Activated T-helper 1 cell treated with anti-CD3 and anti-CD28 coated beads, Interleukin-12 subunit alpha, Interleukin-12 subunit beta, Interleukin-2, Interleukin-4 antibody, amounts not matched to agents 30 ng/mL and 10 ng/mL and 1 ng/mL, durations not matched to agents 14 hours and 24 hours and 36 hours (primary cell): ENCODE measurements at regions not wholly inside any gene's neighbourhood (a gene's known extent, or its start where the extent isn't known, plus 50 kb on each side); places are given as distances from the start of the nearest gene placed in this dataset.

Source experiments
- DNase-seq: peaks from one replicate; pipeline ENCODE4 v3.0.0; 2021; ENCODE audit warnings: low spot score
- H3K27ac Mint-ChIP-seq: one replicate; pipeline ENCODE4 v1.8.0; 2021; ENCODE audit warnings: mild to moderate bottlenecking, mixed read lengths
- H3K27me3 Mint-ChIP-seq: one replicate; pipeline ENCODE4 v1.8.0; 2022; ENCODE audit warnings: mild to moderate bottlenecking, moderate library complexity, mixed read lengths; ENCODE audit not compliant: insufficient read depth
- H3K36me3 Mint-ChIP-seq: one replicate; pipeline ENCODE4 v1.8.0; 2021; ENCODE audit warnings: low read depth, mixed read lengths
- H3K4me1 Mint-ChIP-seq: one replicate; pipeline ENCODE4 v1.8.0; 2021; ENCODE audit warnings: low read depth, mixed read lengths
- H3K4me3 Mint-ChIP-seq: one replicate; pipeline ENCODE4 v1.8.0; 2021; ENCODE audit warnings: mild to moderate bottlenecking, moderate library complexity, mixed read lengths
- H3K9me3 Mint-ChIP-seq: one replicate; pipeline ENCODE4 v1.8.0; 2021; ENCODE audit warnings: mixed read lengths
- intact Hi-C: fragments of 100-400 bp; cut with micrococcal nuclease; formaldehyde crosslinking; loops from one replicate; pipeline ENCODE4 v1.15.1; 2024

- intact Hi-C loops = no loop called here
- Mint-ChIP-seq H3K27ac (no peak overlapping the region), H3K4me3 (no peak overlapping the region), H3K9me3 (no peaks in the 10 kb centered on the region), H3K36me3 (no peaks in the 10 kb centered on the region), H3K4me1 (peaks cover 10% of the 10 kb centered on the region), H3K27me3 (peaks cover 8% of the 10 kb centered on the region)
- no peak for DNase-seq
Observed at GRCh38 chr12:4099276-4099675, 174.3 kb upstream of the CCND2 start.

GRCh38 chr12:4091016-4091743 lies 182.4 kb upstream of the CCND2 start:
- H3K4me1 Mint-ChIP-seq = peaks cover 11% of the 10 kb centered on the region
- H3K4me3 Mint-ChIP-seq = no peak overlapping the region
- DNase-seq = no peak
- peaks cover 8% of the 10 kb centered on the region for H3K27me3 Mint-ChIP-seq
- H3K9me3 Mint-ChIP-seq = no peaks in the 10 kb centered on the region
- H3K36me3 Mint-ChIP-seq = peaks cover 2% of the 10 kb centered on the region
- no peak overlapping the region for H3K27ac Mint-ChIP-seq
- intact Hi-C loops = no loop called here

GRCh38 chr12:4089956-4090355 lies 183.6 kb upstream of the CCND2 start:
- Mint-ChIP-seq H3K36me3 (peaks cover 2% of the 10 kb centered on the region), H3K27me3 (peaks cover 8% of the 10 kb centered on the region), H3K27ac (no peak overlapping the region), H3K4me1 (peaks cover 12% of the 10 kb centered on the region), H3K9me3 (no peaks in the 10 kb centered on the region), H3K4me3 (no peak overlapping the region)
- DNase-seq = no peak
- intact Hi-C loops = no loop called here

GRCh38 chr12:4089121-4089606 lies 184.4 kb upstream of the CCND2 start:
- DNase-seq = no peak
- Mint-ChIP-seq H3K27ac (no peak overlapping the region), H3K4me1 (peaks cover 12% of the 10 kb centered on the region), H3K9me3 (no peaks in the 10 kb centered on the region), H3K27me3 (peaks cover 11% of the 10 kb centered on the region), H3K36me3 (peaks cover 2% of the 10 kb centered on the region), H3K4me3 (no peak overlapping the region)
- intact Hi-C loops = no loop called here

- Mint-ChIP-seq H3K27me3 (peaks cover 7% of the 10 kb centered on the region), H3K9me3 (no peaks in the 10 kb centered on the region), H3K27ac (no peak overlapping the region), H3K36me3 (peaks cover 2% of the 10 kb centered on the region), H3K4me1 (peaks cover 12% of the 10 kb centered on the region), H3K4me3 (no peak overlapping the region)
- intact Hi-C loops = no loop called here
- no peak for DNase-seq
Observed at GRCh38 chr12:4088451-4088850, 185.1 kb upstream of the CCND2 start.

GRCh38 chr12:4086481-4086880 lies 187.1 kb upstream of the CCND2 start:
- intact Hi-C loops = no loop called here
- no peak for DNase-seq
- H3K27me3 Mint-ChIP-seq = peaks cover 4% of the 10 kb centered on the region
- no peaks in the 10 kb centered on the region for H3K9me3 Mint-ChIP-seq
- H3K4me3 Mint-ChIP-seq = no peak overlapping the region
- H3K27ac Mint-ChIP-seq = peak overlapping the region; percentile 8
- peaks cover 12% of the 10 kb centered on the region for H3K4me1 Mint-ChIP-seq
- H3K36me3 Mint-ChIP-seq = peaks cover 2% of the 10 kb centered on the region

- Mint-ChIP-seq H3K27me3 (peaks cover 4% of the 10 kb centered on the region), H3K27ac (no peak overlapping the region), H3K9me3 (peaks cover under 1% of the 10 kb centered on the region)
Observed at GRCh38 chr12:4084573-4084972, 189.0 kb upstream of the CCND2 start.

GRCh38 chr12:4082809-4083403 lies 190.7 kb upstream of the CCND2 start:
- H3K27me3 Mint-ChIP-seq = peaks cover 6% of the 10 kb centered on the region
- intact Hi-C loops = no loop called here

More at GRCh38 chr12:4084573-4084972, 189.0 kb upstream of the CCND2 start:
- no peak overlapping the region for H3K4me3 Mint-ChIP-seq
- peaks cover 2% of the 10 kb centered on the region for H3K36me3 Mint-ChIP-seq
- H3K4me1 Mint-ChIP-seq = peaks cover 7% of the 10 kb centered on the region
- no peak for DNase-seq
- intact Hi-C loops = no loop called here

GRCh38 chr12:4080213-4080612 lies 193.3 kb upstream of the CCND2 start:
- Mint-ChIP-seq H3K9me3 (peaks cover 15% of the 10 kb centered on the region), H3K27ac (no peak overlapping the region), H3K4me3 (no peak overlapping the region), H3K4me1 (no peaks in the 10 kb centered on the region), H3K36me3 (peaks cover 2% of the 10 kb centered on the region), H3K27me3 (peaks cover 11% of the 10 kb centered on the region)
- intact Hi-C loops = no loop called here
- DNase-seq = no peak

More at GRCh38 chr12:4082809-4083403, 190.7 kb upstream of the CCND2 start:
- H3K4me1 Mint-ChIP-seq = peaks cover 7% of the 10 kb centered on the region
- peaks cover 8% of the 10 kb centered on the region for H3K9me3 Mint-ChIP-seq
- DNase-seq = no peak
- H3K27ac Mint-ChIP-seq = no peak overlapping the region
- no peaks in the 10 kb centered on the region for H3K36me3 Mint-ChIP-seq
- no peak overlapping the region for H3K4me3 Mint-ChIP-seq

GRCh38 chr12:4074129-4074528 lies 199.4 kb upstream of the CCND2 start:
- Mint-ChIP-seq H3K36me3 (peaks cover 5% of the 10 kb centered on the region), H3K27me3 (peaks cover 9% of the 10 kb centered on the region), H3K4me3 (no peak overlapping the region), H3K27ac (no peak overlapping the region), H3K9me3 (peaks cover 11% of the 10 kb centered on the region), H3K4me1 (no peaks in the 10 kb centered on the region)
- DNase-seq = no peak
- intact Hi-C loops = no loop called here

- Mint-ChIP-seq H3K9me3 (no peaks in the 10 kb centered on the region), H3K4me1 (no peaks in the 10 kb centered on the region), H3K27ac (no peak overlapping the region), H3K4me3 (no peak overlapping the region), H3K36me3 (peaks cover 3% of the 10 kb centered on the region), H3K27me3 (peaks cover 2% of the 10 kb centered on the region)
- intact Hi-C loops = no loop called here
- no peak for DNase-seq
Observed at GRCh38 chr12:4069670-4070010, 196.4 kb upstream of the PARP11 start.

- no peak for DNase-seq
- no peaks in the 10 kb centered on the region for H3K4me1 Mint-ChIP-seq
- no peaks in the 10 kb centered on the region for H3K9me3 Mint-ChIP-seq
- H3K4me3 Mint-ChIP-seq = no peak overlapping the region
- H3K27me3 Mint-ChIP-seq = peaks cover 2% of the 10 kb centered on the region
- no peak overlapping the region for H3K27ac Mint-ChIP-seq
- intact Hi-C loops = no loop called here
- peaks cover 3% of the 10 kb centered on the region for H3K36me3 Mint-ChIP-seq
Observed at GRCh38 chr12:4068981-4069669, 195.9 kb upstream of the PARP11 start.

- no peak for DNase-seq
- H3K9me3 Mint-ChIP-seq = peaks cover 4% of the 10 kb centered on the region
- no peaks in the 10 kb centered on the region for H3K36me3 Mint-ChIP-seq
- peaks cover 8% of the 10 kb centered on the region for H3K4me1 Mint-ChIP-seq
- H3K4me3 Mint-ChIP-seq = no peak overlapping the region
- intact Hi-C loops = loop anchor here (5.0 kb wide), 1 partner anchor 43 kb away; no protein-coding TSS in a partner anchor
- peak overlapping the region; percentile 18 for H3K27ac Mint-ChIP-seq
- no peaks in the 10 kb centered on the region for H3K27me3 Mint-ChIP-seq
Observed at GRCh38 chr12:4064008-4064407, 190.8 kb upstream of the PARP11 start.
